Fibroblast of upper back skin (primary cell): ENCODE measurements at regions not wholly inside any gene's neighbourhood (a gene's known extent, or its start where the extent isn't known, plus 50 kb on each side); places are given as distances from the start of the nearest gene placed in this dataset.

Experiments
- DNase-seq: peaks from one replicate; pipeline ENCODE4 v3.0.0-alpha.2; 2013

DNA sequence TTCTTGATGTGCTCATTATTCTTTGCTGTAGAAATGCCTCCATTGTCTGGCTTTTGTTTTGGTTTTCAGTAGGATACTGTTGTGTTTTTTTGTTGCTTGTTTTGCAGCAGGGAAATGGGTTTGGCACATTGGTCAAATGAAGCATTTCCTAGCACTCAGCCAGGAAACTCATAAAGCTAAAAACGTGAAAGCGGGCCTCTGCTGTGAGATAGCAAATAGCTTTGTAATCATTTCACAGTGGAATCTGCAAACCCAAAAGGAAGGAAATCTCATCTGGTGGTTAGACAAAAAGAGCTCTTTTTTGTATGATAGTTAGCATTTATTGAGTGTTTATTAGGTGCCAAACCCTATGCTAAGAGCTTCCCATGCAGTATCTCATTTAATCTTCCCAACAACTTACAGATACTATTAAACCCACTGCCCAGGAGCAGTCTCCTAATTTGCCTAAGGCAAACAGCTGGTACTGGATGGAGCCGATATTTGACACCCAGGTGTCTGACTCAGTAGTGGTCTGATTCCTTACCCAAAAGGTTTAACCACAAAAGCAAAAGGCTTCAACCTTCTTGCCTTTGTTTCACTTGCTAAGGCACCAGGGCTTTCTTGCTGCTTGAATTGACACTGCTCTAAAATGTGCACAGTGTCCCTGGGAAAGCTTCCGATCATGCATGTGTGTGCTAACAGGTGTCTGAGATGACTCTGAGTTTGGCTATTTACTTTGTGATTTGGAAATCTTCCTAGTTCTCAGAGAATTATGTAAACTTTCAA, 527.9 kb upstream of the MDFIC2 start:
- no peak for DNase-seq

DNA sequence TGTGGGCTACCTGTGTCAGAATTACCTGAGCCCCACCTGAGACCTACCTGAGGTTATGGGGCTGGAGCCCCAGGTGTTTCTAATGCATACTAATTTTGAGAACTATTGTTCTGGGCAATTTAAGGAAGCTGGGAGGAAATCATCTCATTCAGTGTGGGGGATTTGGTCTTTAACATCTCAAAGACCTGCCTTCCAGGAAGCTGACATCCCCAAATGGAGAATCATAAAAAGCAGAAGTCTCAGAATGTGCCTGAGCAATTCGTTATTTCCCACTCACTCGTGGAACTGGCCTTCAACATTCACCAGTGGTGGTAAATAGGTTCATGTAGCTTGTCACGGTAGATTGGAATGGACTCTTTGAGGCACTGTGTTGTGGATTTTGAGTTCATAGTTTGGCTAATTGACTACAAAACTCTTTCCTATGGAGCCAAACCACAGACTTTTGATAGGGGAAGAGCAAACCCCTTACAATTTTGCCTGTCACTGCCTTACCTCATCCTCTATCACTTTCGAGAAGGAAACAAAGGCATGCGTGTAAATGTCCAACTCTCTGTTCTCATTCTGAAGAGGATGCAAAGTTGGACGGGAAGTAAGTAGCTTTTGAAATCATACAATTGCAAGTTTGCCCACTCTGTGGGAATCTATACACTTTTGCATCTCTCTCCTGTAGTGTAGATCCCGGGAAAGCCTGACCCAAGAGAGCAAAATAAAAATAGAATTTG, 521.0 kb upstream of the MDFIC2 start:
- no peak for DNase-seq

GRCh38 chr3:70832834-70833205, 520.4 kb upstream of the MDFIC2 start:
- DNase-seq, result peak; percentile 96

GRCh38 chr3:70832089-70832833, 519.8 kb upstream of the MDFIC2 start:
- DNase-seq, result peak; percentile 97

- peak; percentile 90 for DNase-seq
Observed at GRCh38 chr3:70829092-70829491, 516.7 kb upstream of the MDFIC2 start.

DNA sequence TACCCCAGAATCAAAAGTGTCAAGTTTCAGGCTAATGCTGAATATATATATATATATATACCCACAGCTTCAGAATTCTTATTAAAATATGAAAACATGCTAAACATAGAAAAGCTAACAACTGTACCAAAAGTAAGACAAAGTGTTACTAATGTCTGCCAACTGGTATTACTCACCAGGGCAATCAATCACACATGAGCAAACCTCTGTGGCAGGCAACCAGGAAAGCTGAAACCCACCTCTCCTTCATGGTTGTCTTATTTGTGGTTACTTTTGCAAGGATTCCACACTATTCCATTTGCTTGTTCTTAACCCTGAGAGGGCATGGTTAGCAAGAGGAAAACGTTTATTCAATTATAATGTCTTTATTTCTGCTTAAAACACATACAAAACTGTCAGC, 512.3 kb upstream of the MDFIC2 start:
- peak; percentile 99 for DNase-seq

GRCh38 chr3:70824078-70824477, 511.6 kb upstream of the MDFIC2 start:
- peak; percentile 86 for DNase-seq

- no peak for DNase-seq
Observed at GRCh38 chr3:70823622-70824021, 511.2 kb upstream of the MDFIC2 start.

DNA sequence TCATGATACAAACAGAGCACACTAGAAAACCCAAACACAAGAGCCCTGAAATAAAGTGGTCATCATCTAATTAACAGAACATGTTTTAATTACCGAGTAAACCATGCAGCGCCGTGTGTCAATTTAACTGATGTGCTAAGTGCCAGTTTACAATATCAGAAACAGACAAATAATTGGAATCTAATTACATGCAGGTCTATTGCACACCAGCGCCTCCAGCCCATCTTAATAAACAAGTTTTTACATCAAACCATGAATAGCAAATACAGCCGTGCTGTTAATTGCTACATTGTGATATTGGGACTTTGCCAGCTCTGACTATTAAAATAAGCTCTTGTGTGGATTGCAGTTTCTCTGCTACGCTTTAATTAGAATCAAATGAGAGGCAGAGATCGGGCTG, 510.2 kb upstream of the MDFIC2 start:
- no peak for DNase-seq

DNA sequence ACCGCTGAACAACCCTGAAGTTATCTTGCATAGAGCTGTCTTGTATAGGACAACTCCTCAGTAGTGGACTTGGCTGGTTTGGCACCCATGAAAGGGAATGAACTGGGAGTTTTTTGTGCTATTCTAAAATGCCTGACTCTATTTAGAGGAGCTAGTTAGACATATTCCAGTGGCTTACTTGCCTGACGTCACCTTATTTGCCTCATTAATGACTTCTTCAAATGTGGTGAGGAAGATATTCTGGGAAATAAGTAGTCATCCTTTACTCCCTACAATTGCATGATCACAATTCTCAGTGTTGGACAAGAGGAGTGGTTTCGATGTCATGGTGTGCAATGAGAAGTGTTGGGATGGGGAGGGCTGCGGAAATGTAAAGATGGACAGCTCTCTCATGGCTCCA, 509.2 kb upstream of the MDFIC2 start:
- DNase-seq, result no peak

DNA sequence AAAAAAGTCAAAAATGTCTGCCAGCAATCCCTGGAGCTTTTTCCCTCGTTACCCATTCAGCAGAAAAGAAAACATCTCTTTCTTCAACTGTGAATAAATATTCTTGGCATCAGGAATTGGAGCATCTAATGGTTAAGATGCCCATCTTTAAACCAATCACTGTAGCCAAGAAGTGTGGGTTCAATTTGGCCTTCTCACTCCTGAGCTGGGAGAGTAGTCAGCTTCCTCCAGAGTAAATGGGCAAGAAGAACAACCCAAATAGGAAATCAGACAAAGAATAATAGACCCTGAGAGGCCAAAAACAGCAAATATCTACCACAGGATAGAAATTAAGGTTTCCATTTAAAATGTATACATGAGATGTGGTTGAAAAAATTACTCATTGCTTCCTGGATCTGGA, 508.0 kb upstream of the MDFIC2 start:
- no peak for DNase-seq

DNA sequence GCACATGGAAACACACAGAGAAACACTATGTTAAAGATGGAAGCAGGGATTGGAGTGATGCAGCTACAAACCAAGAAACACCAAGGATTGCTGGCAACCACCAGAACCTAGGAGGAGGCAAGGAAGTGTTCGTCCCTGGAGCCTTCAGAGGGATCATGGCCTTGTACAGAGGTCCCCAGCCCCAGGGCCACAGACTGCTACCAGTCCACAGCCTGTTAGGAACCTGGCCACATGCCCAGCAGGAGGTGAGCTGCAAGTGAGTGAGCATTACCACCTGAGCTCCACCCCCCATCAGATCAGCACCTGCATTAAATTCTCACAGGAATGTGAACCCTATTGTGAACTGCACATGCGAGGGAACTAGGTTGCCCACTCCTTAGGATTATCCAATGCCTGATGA, 505.7 kb upstream of the MDFIC2 start:
- no peak for DNase-seq

DNA sequence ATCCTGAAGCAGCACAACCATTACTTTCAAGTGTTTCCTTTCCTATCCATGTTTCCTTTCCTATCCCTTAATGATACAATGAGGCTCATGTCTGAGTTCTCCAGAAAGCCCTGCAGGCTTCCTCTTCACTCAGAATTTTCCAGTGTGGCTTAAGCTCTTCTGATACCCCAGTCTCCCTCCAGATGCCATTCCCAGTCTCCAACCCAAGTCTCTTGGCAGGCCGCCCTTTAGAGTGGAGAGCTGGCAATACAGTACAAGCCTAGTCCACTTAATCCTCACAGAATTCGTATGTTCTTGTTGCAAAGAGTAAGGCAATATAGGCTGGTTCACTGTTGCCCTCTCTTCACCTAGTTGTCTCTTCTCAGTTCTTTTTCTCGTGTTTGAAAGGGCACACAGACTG, 503.9 kb upstream of the MDFIC2 start:
- no peak for DNase-seq

- DNase-seq, result no peak
Observed at GRCh38 chr3:70815817-70816216, 503.4 kb upstream of the MDFIC2 start.

DNA sequence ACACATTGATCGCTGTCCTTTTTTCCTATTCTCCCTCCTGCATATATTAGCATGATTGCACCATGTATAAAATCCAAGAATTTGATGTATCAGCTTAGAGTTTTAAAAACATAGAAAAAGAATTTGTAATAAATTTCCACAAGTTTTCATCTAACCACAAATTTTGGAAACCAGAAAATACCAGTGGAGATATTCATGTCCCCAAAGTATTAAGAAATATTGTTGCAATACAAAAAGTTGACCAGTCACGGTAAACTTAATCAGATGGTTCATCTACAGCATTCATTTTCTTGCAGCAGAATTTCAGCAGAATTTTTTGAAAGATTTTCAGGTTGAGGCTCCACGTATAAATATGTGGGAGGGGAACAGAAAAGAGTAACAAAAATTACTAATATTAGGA, 500.9 kb upstream of the MDFIC2 start:
- peak; percentile 76 for DNase-seq

DNA sequence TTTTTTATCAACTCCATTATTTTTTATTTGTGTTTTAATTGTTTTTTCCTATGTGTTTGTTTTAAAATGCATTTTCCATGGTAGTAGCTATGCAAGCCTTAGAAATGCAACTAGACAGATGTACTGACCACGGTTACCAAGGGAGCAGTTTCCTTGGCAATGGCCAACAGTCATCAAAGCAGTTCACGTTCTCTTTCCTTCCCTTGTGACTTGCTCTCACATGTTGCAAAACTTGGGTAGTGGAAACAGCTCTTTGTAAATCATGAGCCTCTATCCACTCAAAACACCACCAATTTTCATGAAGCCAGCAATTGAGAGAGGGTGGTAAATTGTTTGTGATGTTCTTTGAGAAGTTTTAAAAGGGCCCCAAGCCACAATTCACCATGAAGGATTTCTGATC, 499.4 kb upstream of the MDFIC2 start:
- DNase-seq, result peak; percentile 84

GRCh38 chr3:70808881-70809280, 496.4 kb upstream of the MDFIC2 start:
- DNase-seq, result no peak

DNA sequence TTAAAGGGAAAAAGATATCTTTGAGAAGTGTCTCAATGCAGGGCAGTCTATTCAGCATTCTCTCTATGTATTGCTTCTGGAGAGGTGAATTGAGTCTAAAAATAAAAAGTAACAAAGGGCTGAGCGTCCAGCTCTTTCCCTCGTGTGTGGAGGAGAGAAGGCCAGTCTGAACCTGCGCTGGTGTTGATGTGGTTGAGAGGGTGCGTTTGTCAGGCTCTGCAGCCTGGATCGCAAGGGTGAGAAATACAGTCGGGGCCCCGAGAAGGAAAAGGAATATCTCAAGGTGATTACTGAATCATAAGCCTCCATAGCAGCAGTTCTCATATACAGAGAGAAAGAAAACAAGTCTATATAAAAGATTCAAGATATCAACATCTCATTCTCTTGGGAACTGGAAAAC, 494.1 kb upstream of the MDFIC2 start:
- DNase-seq, result no peak

DNA sequence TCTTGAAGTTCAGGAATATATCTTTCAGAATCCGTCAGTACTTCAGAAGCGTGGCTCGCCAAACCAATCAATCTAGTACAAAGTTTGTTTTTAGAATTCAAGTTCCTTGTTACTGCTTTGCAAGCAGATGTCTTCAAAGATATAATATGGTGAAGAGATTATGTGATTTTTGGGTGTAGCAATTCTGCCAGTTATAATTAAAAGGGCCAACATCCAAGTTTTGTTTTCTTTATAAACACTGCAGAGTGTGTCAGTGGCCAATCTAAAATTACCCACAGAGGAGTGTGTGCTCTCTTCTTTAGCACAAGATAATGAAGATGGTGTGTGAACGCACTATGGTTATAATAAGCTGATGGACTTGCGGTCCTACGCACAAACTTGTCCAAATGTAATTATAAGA, 493.6 kb upstream of the MDFIC2 start:
- no peak for DNase-seq

DNA sequence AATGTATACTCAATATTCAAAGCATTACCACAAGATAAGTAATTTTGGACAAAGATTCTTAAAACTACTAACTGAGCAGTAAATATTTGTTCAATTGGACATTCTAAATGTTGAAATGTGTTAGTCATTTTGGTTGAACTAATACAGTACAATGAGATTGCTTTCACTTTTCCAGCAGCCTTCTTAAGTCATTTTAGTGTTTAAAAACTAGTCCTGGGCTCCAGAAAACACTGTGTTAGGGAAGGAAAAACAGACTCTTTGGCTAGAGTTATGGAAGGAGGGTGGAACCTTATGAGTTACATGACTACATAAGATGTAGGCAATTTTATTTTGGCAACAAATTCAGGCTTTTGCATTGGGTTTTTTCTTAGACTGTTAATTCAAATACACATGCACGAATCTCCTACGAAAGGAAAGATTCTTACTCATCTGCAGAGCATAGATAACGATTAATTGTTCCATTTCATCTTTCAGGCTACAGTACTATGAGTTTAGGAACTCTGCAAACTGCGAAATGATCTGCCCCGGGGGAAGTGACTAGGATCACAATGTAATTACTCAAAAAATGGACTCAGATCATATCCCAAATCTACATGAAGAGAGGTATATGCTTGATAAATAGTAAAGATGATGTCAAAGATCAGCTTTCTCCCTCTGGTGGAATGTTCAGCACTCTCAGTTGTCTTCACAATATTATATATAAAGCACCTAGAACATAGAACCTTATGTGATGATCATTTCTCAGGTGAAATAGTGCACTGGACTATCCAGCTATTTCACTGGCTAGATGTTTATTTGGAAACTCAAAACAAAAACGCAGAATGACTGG, 492.8 kb upstream of the MDFIC2 start:
- DNase-seq, result peak; percentile 35

GRCh38 chr3:70803891-70804290, 491.5 kb upstream of the MDFIC2 start:
- DNase-seq, result no peak

GRCh38 chr3:70803319-70803718, 490.9 kb upstream of the MDFIC2 start:
- no peak for DNase-seq

DNA sequence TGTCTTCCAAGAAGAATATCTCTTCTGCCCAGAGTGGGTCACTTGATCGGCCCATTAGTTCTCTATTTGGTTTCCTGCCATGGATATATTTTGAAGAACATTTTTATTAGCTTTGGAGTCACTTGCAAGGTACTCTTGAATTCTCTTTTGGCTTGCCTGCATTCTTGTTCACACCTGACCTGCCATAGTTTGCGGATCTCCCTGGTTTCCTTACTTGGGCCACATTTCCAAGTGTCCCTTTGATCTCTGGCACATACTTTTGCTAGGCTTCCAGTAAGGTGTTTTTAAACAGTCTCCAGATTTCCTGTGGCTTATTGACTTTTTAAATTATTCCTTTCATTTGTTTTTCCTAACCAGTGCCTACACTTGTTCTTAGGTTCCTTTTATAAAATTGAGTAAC, 488.5 kb upstream of the MDFIC2 start:
- no peak for DNase-seq
